ENCODE measurements at regions not wholly inside any gene's neighbourhood (a gene's known extent, or its start where the extent isn't known, plus 50 kb on each side); places are given as distances from the start of the nearest gene placed in this dataset.

- in situ Hi-C loops (cut with HindIII; ENCODE audit: low pct_ligation_motif_present, low sequenced_read_pairs), result no loop called here
- no peaks in the 10 kb centered on the region for H3K36me3 ChIP-seq (replicated peaks)
- no peak overlapping the region for H3K27ac ChIP-seq
- no peaks in the 10 kb centered on the region for H3K27me3 ChIP-seq (replicated peaks)
- TF ChIP-seq, protein P1, sequence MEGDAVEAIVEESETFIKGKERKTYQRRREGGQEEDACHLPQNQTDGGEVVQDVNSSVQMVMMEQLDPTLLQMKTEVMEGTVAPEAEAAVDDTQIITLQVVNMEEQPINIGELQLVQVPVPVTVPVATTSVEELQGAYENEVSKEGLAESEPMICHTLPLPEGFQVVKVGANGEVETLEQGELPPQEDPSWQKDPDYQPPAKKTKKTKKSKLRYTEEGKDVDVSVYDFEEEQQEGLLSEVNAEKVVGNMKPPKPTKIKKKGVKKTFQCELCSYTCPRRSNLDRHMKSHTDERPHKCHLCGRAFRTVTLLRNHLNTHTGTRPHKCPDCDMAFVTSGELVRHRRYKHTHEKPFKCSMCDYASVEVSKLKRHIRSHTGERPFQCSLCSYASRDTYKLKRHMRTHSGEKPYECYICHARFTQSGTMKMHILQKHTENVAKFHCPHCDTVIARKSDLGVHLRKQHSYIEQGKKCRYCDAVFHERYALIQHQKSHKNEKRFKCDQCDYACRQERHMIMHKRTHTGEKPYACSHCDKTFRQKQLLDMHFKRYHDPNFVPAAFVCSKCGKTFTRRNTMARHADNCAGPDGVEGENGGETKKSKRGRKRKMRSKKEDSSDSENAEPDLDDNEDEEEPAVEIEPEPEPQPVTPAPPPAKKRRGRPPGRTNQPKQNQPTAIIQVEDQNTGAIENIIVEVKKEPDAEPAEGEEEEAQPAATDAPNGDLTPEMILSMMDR (IDR thresholded peaks at IDR 0.05; ENCODE audit: low read depth, low read length, missing control alignments), result no peak
- DNase-seq, result no peak
- no peak overlapping the region for H3K4me3 ChIP-seq (ENCODE audit: low read depth, low read length)
Measured at GRCh38 chr9:118273048-118273447, 568.8 kb downstream of the TLR4 start.

DNA sequence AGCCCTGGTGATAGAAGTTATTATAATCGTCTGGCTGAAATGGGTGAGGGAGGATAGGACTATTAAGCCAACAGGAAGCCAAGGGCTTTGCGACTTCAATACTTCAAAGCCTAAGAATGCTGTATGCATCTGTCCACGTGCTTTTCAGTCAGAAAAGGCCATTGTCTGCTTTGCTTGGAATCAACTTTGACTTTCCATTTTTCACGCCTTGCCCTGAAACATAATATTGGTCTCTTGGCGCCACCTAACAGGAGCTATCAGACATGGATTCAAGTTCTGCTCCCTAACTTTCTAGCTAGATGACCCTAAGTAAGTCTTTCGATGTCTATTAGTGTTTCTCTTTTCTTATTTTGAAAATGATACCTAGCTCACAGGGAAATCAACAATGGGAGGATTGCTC, 572.6 kb downstream of the TLR4 start:
- in situ Hi-C loops (cut with HindIII; ENCODE audit: low pct_ligation_motif_present, low sequenced_read_pairs), result no loop called here
- Histone ChIP-seq H3K27me3 (replicated peaks) (no peaks in the 10 kb centered on the region), H3K27ac (no peak overlapping the region), H3K36me3 (replicated peaks) (no peaks in the 10 kb centered on the region), H3K4me3 (ENCODE audit: low read depth, low read length) (no peak overlapping the region)
- TF ChIP-seq, protein P1 (IDR thresholded peaks at IDR 0.05; ENCODE audit: low read depth, low read length, missing control alignments), result no peak
- DNase-seq, result no peak

DNA sequence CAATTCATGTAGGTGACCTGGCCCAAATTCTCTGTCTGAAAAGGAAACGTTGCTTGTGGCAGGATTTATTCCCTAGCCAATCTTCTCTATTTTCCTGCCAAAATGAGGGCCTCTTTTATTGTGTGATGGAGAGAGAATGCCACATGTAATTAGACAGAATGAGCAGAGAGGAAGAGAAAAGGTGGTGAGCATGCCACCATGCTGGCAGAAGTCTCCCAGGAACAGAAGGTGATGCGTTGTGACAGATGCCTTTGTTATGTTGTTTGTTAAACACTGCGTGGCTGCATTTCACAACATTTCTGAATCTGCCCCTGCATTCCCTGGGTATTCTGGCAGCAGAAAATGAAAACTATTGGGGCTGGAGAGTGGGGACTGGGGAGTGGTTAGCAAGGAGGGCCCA, 577.6 kb downstream of the TLR4 start:
- TF ChIP-seq, protein P1 (IDR thresholded peaks at IDR 0.05; ENCODE audit: low read depth, low read length, missing control alignments), result no peak
- in situ Hi-C loops (cut with HindIII; ENCODE audit: low pct_ligation_motif_present, low sequenced_read_pairs), result no loop called here
- DNase-seq, result no peak
- no peak overlapping the region for H3K27ac ChIP-seq
- H3K27me3 ChIP-seq (replicated peaks), result no peaks in the 10 kb centered on the region
- H3K4me3 ChIP-seq (ENCODE audit: low read depth, low read length), result no peak overlapping the region
- no peaks in the 10 kb centered on the region for H3K36me3 ChIP-seq (replicated peaks)

GRCh38 chr9:118283488-118283887, 579.3 kb downstream of the TLR4 start:
- Histone ChIP-seq H3K27me3 (replicated peaks) (no peaks in the 10 kb centered on the region), H3K27ac (no peak overlapping the region), H3K4me3 (ENCODE audit: low read depth, low read length) (no peak overlapping the region), H3K36me3 (replicated peaks) (no peaks in the 10 kb centered on the region)
- DNase-seq, result no peak
- TF ChIP-seq, protein P1 (IDR thresholded peaks at IDR 0.05; ENCODE audit: low read depth, low read length, missing control alignments), result no peak
- in situ Hi-C loops (cut with HindIII; ENCODE audit: low pct_ligation_motif_present, low sequenced_read_pairs), result no loop called here

- H3K36me3 ChIP-seq (replicated peaks), result no peaks in the 10 kb centered on the region
- in situ Hi-C loops (cut with HindIII; ENCODE audit: low pct_ligation_motif_present, low sequenced_read_pairs), result no loop called here
- TF ChIP-seq, protein P1 (IDR thresholded peaks at IDR 0.05; ENCODE audit: low read depth, low read length, missing control alignments), result no peak
- H3K27me3 ChIP-seq (replicated peaks), result no peaks in the 10 kb centered on the region
- no peak overlapping the region for H3K27ac ChIP-seq
- H3K4me3 ChIP-seq (ENCODE audit: low read depth, low read length), result no peak overlapping the region
- no peak for DNase-seq
Measured at GRCh38 chr9:118290116-118290515, 585.9 kb downstream of the TLR4 start.

DNA sequence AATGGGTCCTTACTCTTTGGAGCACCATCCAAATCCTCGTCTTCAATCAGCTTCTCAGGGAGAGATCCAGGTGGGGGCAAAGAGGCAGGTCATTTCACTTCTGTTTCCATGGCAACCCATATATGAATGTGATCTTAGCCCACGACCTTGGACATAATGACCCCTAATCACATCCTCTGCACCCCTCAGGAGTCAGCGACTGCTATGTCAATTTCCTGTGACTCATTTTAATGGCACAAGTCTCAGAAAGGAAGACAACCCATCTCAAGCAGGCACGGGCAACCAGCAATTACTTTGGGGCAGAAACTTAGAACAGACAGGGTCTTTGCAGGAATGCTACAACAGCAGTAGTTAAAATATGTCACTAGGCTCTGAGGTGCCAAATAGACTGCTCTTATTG, 591.2 kb downstream of the TLR4 start:
- no peak overlapping the region for H3K4me3 ChIP-seq (ENCODE audit: low read depth, low read length)
- in situ Hi-C loops (cut with HindIII; ENCODE audit: low pct_ligation_motif_present, low sequenced_read_pairs), result no loop called here
- H3K27ac ChIP-seq, result no peak overlapping the region
- no peaks in the 10 kb centered on the region for H3K27me3 ChIP-seq (replicated peaks)
- no peaks in the 10 kb centered on the region for H3K36me3 ChIP-seq (replicated peaks)
- no peak for DNase-seq
- TF ChIP-seq, protein P1 (IDR thresholded peaks at IDR 0.05; ENCODE audit: low read depth, low read length, missing control alignments), result no peak
